Ovary (tissue), 7 donors: ENCODE measurements at regions not wholly inside any gene's neighbourhood (a gene's known extent, or its start where the extent isn't known, plus 50 kb on each side); places are given as distances from the start of the nearest gene placed in this dataset.

Source experiments
- DNase-seq, 5 donors: peaks; one replicate each; pipeline ENCODE4 v3.0.0-alpha.2; 2019 to 2020
- H3K27ac ChIP-seq, 2 donors: fragments of 200-600 bp; one replicate each; pipeline versions ENCODE4 v1.5.1 to v1.8.0; 2019 to 2022
- H3K27me3 ChIP-seq: fragments of 200-600 bp; one replicate; pipeline ENCODE4 v1.8.0; 2022
- H3K36me3 ChIP-seq: fragments of 200-600 bp; sonication (generic); one replicate; pipeline ENCODE4 v1.5.1; 2019
- H3K4me1 ChIP-seq: one replicate; pipeline ENCODE4 v1.8.1; 2013; ENCODE audit warnings: mild to moderate bottlenecking, moderate library complexity; ENCODE audit not compliant: insufficient read depth
- H3K4me3 ChIP-seq: fragments of 200-600 bp; sonication (generic); one replicate; pipeline ENCODE4 v1.5.1; 2017
- H3K9me3 ChIP-seq, 2 donors: fragments of 200-600 bp in 1 of 2; sonication (generic) in 1 of 2; one replicate each; pipeline versions ENCODE4 v1.5.1 to v1.8.1; 2013 to 2019; ENCODE audit warnings: mild to moderate bottlenecking in 1 of 2, moderate library complexity in 1 of 2
- EP300 ChIP-seq: sonication (generic); formaldehyde crosslinking; IDR thresholded peaks from one replicate; pipeline ENCODE4 v1.6.1; 2017; ENCODE audit warnings: antibody characterized with exemption
- POLR2A ChIP-seq: fragments of 450-650 bp; IDR thresholded peaks from one replicate; pipeline ENCODE4 v1.6.1; 2017; ENCODE audit warnings: antibody characterized with exemption, mild to moderate bottlenecking, moderate library complexity
- WGBS, 3 donors: extraction: QIAGEN DNeasy Blood & Tissue Kit in 1 of 3; methylation state at CpG; one replicate each; pipeline versions ENCODE4 v1.1.5 to v1.1.7; 2013 to 2017; 5-methylcytosine and 5-hydroxymethylcytosine counted together
- intact Hi-C, 4 donors: fragments of 100-400 bp; cut with DNase I; formaldehyde crosslinking; loops; one replicate each; pipeline versions ENCODE4 v1.11.0 to v1.15.1; 2022 to 2023
- TF ChIP-seq, protein P1 (sequence below), 3 donors: fragments of 450-650 bp in 2 of 3; fragments of 200-600 bp in 1 of 3; IDR thresholded peaks; one replicate each; pipeline versions ENCODE4 v1.5.1 to v1.8.0; 2016 to 2022; ENCODE audit warnings: antibody characterized with exemption in 3 of 3, mild to moderate bottlenecking in 1 of 3
- donor health status: DM: no; HTN: no; CAD: no; lungs with moderate emphysema.
- donor health status: DM: no; HTN: no; CAD: no.
- donor health status: Bipolar disorder and iron deficiency.
- donor health status: DM: no; HTN: no; CAD: no.
- donor health status: DM: yes; HTN: yes; CAD: no.

DNA sequence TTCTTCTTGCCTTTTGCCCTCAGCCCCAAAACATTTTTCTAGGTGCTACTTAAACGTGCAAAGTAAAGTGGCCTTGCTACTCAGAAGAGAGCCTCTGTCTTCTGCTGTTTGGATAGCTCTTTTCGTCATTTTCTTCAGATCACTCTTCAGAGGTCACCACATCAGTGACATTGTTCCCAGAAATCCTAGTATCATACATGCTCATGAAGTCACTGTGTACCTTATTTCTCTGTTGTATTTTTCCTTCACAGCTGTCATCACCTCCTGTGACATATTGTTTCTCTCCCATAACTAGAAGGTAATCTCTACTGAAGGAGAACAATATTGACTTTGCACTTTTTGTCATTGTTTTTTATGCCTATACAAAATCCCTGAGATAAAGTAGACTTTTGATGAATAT, 237.0 kb upstream of the CDH18 start:
- no peaks in the 10 kb centered on the region for H3K27me3 ChIP-seq
- H3K4me1 ChIP-seq: no peaks in the 10 kb centered on the region
- H3K9me3 ChIP-seq: no peaks in the 10 kb centered on the region
- DNase-seq: no peak
- H3K36me3 ChIP-seq: no peaks in the 10 kb centered on the region
- no peak overlapping the region for H3K4me3 ChIP-seq
- TF ChIP-seq, protein P1, sequence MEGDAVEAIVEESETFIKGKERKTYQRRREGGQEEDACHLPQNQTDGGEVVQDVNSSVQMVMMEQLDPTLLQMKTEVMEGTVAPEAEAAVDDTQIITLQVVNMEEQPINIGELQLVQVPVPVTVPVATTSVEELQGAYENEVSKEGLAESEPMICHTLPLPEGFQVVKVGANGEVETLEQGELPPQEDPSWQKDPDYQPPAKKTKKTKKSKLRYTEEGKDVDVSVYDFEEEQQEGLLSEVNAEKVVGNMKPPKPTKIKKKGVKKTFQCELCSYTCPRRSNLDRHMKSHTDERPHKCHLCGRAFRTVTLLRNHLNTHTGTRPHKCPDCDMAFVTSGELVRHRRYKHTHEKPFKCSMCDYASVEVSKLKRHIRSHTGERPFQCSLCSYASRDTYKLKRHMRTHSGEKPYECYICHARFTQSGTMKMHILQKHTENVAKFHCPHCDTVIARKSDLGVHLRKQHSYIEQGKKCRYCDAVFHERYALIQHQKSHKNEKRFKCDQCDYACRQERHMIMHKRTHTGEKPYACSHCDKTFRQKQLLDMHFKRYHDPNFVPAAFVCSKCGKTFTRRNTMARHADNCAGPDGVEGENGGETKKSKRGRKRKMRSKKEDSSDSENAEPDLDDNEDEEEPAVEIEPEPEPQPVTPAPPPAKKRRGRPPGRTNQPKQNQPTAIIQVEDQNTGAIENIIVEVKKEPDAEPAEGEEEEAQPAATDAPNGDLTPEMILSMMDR (IDR thresholded peaks at IDR 0.05): no peak
- TF ChIP-seq POLR2A (no peak), EP300 (no peak)
- intact Hi-C loops: no loop called here
- 84 to 93% (median 92%) methylated on average over 2 of the region's 2 CpGs for WGBS, 3 donors
- no peak overlapping the region for H3K27ac ChIP-seq

DNA sequence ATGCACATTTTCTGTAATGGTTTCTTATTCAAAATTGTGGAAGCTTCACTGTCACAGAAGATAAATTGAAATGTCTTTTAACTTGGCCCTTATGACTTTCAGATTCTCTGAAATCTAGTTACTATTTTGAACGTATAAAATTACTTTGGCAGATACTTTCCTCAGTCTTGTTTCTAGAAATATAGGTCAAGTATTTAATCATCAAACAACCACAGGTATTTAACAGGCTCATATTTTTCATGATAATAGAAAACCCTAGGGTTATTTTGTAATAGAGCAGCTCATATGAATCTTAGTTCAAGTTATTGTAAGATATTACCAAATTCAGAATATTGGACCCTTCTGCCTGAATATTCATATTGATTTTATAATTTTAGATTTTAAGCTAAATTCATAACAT, 236.0 kb upstream of the CDH18 start:
- DNase-seq: no peak
- TF ChIP-seq, protein P1 (IDR thresholded peaks at IDR 0.05): no peak

DNA sequence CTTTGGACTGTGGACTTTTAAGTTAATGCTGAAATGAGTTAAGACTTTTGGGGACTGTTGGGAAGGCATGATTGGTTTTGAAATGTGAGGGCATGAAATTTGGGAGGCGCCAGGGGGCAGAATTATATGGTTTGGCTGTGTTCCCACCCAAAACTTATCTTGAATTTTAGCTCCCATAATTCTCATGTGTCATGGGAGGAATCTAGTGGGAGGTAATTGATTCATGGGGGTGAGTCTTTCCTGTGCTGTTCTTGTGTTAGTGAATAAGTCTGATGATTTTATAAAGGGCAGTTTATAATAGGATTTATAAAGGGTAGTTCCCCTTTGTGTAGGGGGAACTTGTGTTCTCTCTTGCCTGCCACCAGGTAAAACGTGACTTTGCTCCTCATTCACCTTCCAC, 235.5 kb upstream of the CDH18 start:
- intact Hi-C loops: no loop called here
- WGBS, 3 donors: 43 to 65% (median 58%) methylated on average over 2 of the region's 2 CpGs
- no peak for TF ChIP-seq EP300
- TF ChIP-seq, protein P1 (IDR thresholded peaks at IDR 0.05): no peak
- TF ChIP-seq POLR2A: no peak
- H3K27ac ChIP-seq: no peak overlapping the region
- no peaks in the 10 kb centered on the region for H3K36me3 ChIP-seq
- no peaks in the 10 kb centered on the region for H3K27me3 ChIP-seq
- H3K4me1 ChIP-seq: no peaks in the 10 kb centered on the region
- no peak for DNase-seq
- no peaks in the 10 kb centered on the region for H3K9me3 ChIP-seq
- H3K4me3 ChIP-seq: no peak overlapping the region

More for the DNA sequence above, 236.0 kb upstream of the CDH18 start:
- H3K27me3 ChIP-seq: no peaks in the 10 kb centered on the region
- no peaks in the 10 kb centered on the region for H3K4me1 ChIP-seq
- no peak overlapping the region for H3K27ac ChIP-seq
- no peak overlapping the region for H3K4me3 ChIP-seq
- intact Hi-C loops: no loop called here
- H3K36me3 ChIP-seq: no peaks in the 10 kb centered on the region
- WGBS, 3 donors: 19 to 36% (median 30%) methylated on average over 1 of the region's 1 CpG
- no peaks in the 10 kb centered on the region for H3K9me3 ChIP-seq

DNA sequence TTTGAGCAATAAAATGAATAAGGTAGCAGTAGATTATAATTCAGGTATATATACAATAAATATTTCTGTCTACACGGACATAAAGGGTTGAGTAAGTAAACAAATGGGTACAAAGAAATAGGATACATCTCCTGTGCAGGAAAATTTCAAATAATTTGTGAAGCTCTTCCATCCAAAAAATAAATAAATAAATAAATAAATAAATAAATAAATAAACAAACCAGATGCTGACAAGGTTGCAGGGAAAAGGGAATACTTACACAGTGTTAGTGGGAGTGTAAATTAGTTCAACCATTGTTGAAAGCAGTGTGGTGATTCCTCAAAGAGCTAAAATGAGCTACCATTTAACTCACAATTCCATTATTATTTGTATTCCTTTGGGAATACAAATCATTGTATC, 227.3 kb upstream of the CDH18 start:
- 88 to 92% (median 90%) methylated on average over 1 of the region's 1 CpG for WGBS, 3 donors

More for the DNA sequence above, 227.3 kb upstream of the CDH18 start:
- H3K27me3 ChIP-seq: no peaks in the 10 kb centered on the region
- H3K4me3 ChIP-seq: no peak overlapping the region
- TF ChIP-seq POLR2A (no peak), EP300 (no peak)
- TF ChIP-seq, protein P1 (IDR thresholded peaks at IDR 0.05): no peak
- no peaks in the 10 kb centered on the region for H3K4me1 ChIP-seq
- H3K27ac ChIP-seq: no peak overlapping the region
- no peaks in the 10 kb centered on the region for H3K36me3 ChIP-seq
- no peaks in the 10 kb centered on the region for H3K9me3 ChIP-seq
- no peak for DNase-seq
- intact Hi-C loops: no loop called here
